OCI-LY7 (cell line): ENCODE measurements at regions not wholly inside any gene's neighbourhood (a gene's known extent, or its start where the extent isn't known, plus 50 kb on each side); places are given as distances from the start of the nearest gene placed in this dataset.

Experiments
- BruUV-seq: library from RNA; stranded (reverse); fragments of 400-500 nt; replicated peaks from 2 replicates; lab custom pipeline; 2021; lab: Mats Ljungman, UMichigan
- CTCF ChIA-PET: fragments of 300-600 bp; sonication (Branson Sonifier 250); formaldehyde crosslinking; loops from one replicate; lab custom pipeline; 2022; ENCODE audit warnings: antibody characterized with exemption; ENCODE audit not compliant: unreplicated experiment; lab: Charles Lee
- POLR2A ChIA-PET: fragments of 300-600 bp; sonication (Branson Sonifier 250); formaldehyde crosslinking; loops from one replicate; lab custom pipeline; 2022; ENCODE audit warnings: antibody characterized with exemption; lab: Charles Lee
- DNase-seq: peaks from one replicate; pipeline ENCODE4 v3.0.0-alpha.2; 2015; ENCODE audit warnings: low spot score
- H2AFZ ChIP-seq: fragments of 200-600 bp; sonication (generic), shearing (Covaris generic); 2 replicates; pipeline ENCODE4 v1.6.1; 2014; ENCODE audit warnings: mild to moderate bottlenecking, antibody characterized with exemption, low read length, moderate library complexity
- H3K27ac ChIP-seq: fragments of 200-600 bp; sonication (generic); 2 replicates; pipeline ENCODE4 v1.5.1; 2014; ENCODE audit warnings: mixed run types, low read depth, mild to moderate bottlenecking, moderate library complexity, low read length, inconsistent platforms; ENCODE audit not compliant: poor library complexity, severe bottlenecking
- H3K36me3 ChIP-seq: fragments of 200-600 bp; sonication (generic); 2 replicates; pipeline ENCODE4 v1.6.1; 2014; ENCODE audit warnings: mild to moderate bottlenecking, antibody characterized with exemption, low read length, moderate library complexity, mixed read lengths; ENCODE audit not compliant: insufficient read depth
- H3K4me1 ChIP-seq: fragments of 200-600 bp; sonication (generic); 2 replicates; pipeline ENCODE4 v1.5.1; 2014; ENCODE audit warnings: mild to moderate bottlenecking, low read length; ENCODE audit not compliant: insufficient read depth, poor library complexity, severe bottlenecking
- H3K4me2 ChIP-seq: fragments of 200-600 bp; sonication (generic); 2 replicates; pipeline ENCODE4 v1.6.1; 2014; ENCODE audit warnings: mild to moderate bottlenecking, low read length
- H3K4me3 ChIP-seq: fragments of 200-600 bp; sonication (generic); 2 replicates; pipeline ENCODE4 v1.5.1; 2014; ENCODE audit warnings: mild to moderate bottlenecking, low read depth, low read length; ENCODE audit not compliant: poor library complexity, severe bottlenecking
- H3K79me2 ChIP-seq: fragments of 200-600 bp; sonication (generic); 2 replicates; pipeline ENCODE4 v1.6.1; 2016; ENCODE audit warnings: low read depth, mild to moderate bottlenecking, low read length, moderate library complexity, mixed read lengths; ENCODE audit not compliant: insufficient read depth
- H3K9me2 ChIP-seq: fragments of 200-600 bp; sonication (generic); 2 replicates; pipeline ENCODE4 v1.6.1; 2016; ENCODE audit warnings: mild to moderate bottlenecking, low read length, mixed read lengths; ENCODE audit not compliant: insufficient read depth
- H3K9me3 ChIP-seq: fragments of 200-600 bp; sonication (generic); 2 replicates; pipeline ENCODE4 v1.6.1; 2014; ENCODE audit warnings: mild to moderate bottlenecking, mixed run types, low read length, mixed read lengths
- H4K20me1 ChIP-seq: fragments of 200-600 bp; sonication (generic); 2 replicates; pipeline ENCODE4 v1.6.1; 2014; ENCODE audit warnings: mild to moderate bottlenecking, antibody characterized with exemption, low read length, moderate library complexity, mixed read lengths; ENCODE audit not compliant: insufficient read depth
- EZH2phosphoT487 ChIP-seq: fragments of 200-600 bp; sonication (generic); IDR thresholded peaks from 2 replicates; pipeline ENCODE4 v1.6.1; 2018; ENCODE audit warnings: low read depth, borderline replicate concordance, mild to moderate bottlenecking, mixed run types, antibody characterized with exemption, low read length, moderate library complexity, mixed read lengths
- intact Hi-C: fragments of 100-400 bp; cut with micrococcal nuclease; formaldehyde crosslinking; loops from one replicate; pipeline ENCODE4 v1.10.0; 2022; ENCODE audit not compliant: unreplicated experiment
- TF ChIP-seq, protein P1 (sequence below): fragments of 200-600 bp; sonication (generic); conservative IDR thresholded peaks from 2 replicates; pipeline ENCODE4 v1.5.1; 2014; ENCODE audit warnings: mild to moderate bottlenecking, antibody characterized with exemption, low read length, moderate library complexity, mixed read lengths

DNA sequence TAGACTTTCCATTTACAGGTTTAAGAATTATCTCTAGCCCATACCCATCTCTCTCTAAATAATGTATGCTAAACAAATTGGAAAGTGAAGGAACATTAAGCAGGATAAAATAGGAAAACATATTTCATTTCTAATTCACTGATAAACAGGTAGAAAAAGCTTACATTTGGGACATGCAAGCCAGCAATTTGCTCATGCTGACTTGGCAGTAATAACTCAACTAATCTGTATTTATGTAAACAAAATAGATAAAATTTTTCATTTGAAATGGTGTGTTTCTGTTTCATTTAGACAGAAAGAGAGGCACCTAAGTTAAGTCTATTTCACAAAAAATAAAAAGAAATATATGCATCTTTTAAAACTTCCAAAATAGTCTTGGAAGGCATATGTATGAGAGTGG, 877.3 kb upstream of the LRRTM1 start:
- ChIA-PET CTCF (no interaction called here), POLR2A (no interaction called here)
- H2AFZ ChIP-seq: no peak overlapping the region
- H3K4me2 ChIP-seq: no peak overlapping the region
- no peaks in the 10 kb centered on the region for H4K20me1 ChIP-seq
- no peaks in the 10 kb centered on the region for H3K79me2 ChIP-seq
- no TSS peak for BruUV-seq
- intact Hi-C loops: no loop called here
- no peak for DNase-seq
- TF ChIP-seq, protein P1, sequence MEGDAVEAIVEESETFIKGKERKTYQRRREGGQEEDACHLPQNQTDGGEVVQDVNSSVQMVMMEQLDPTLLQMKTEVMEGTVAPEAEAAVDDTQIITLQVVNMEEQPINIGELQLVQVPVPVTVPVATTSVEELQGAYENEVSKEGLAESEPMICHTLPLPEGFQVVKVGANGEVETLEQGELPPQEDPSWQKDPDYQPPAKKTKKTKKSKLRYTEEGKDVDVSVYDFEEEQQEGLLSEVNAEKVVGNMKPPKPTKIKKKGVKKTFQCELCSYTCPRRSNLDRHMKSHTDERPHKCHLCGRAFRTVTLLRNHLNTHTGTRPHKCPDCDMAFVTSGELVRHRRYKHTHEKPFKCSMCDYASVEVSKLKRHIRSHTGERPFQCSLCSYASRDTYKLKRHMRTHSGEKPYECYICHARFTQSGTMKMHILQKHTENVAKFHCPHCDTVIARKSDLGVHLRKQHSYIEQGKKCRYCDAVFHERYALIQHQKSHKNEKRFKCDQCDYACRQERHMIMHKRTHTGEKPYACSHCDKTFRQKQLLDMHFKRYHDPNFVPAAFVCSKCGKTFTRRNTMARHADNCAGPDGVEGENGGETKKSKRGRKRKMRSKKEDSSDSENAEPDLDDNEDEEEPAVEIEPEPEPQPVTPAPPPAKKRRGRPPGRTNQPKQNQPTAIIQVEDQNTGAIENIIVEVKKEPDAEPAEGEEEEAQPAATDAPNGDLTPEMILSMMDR: no peak
- TF ChIP-seq EZH2phosphoT487: no peak
- no peaks in the 10 kb centered on the region for H3K4me1 ChIP-seq
- no peaks in the 10 kb centered on the region for H3K9me3 ChIP-seq
- no peaks in the 10 kb centered on the region for H3K9me2 ChIP-seq
- no peak overlapping the region for H3K4me3 ChIP-seq
- no peak overlapping the region for H3K27ac ChIP-seq
- no peaks in the 10 kb centered on the region for H3K36me3 ChIP-seq

DNA sequence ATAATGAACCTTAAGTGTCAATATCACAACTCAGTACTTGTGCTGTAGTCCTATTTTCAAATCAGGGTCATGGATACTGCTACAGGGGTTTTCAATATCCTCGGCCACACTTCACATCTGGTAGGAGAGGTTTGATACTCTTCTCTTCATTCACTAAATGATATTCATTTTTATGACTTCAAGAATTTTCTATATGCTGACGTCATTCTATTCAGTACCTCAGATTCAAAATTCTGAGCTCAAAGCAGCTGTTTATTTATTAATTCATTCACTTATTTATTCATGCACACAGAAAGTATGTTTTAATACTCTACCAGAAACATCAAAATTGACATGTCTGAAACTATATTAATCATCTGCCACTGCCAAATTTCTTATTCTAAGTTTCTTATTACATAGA, 866.9 kb upstream of the LRRTM1 start:
- H3K79me2 ChIP-seq: no peaks in the 10 kb centered on the region
- ChIA-PET POLR2A (interaction anchor here (1.4 kb wide), 1 partner anchor 9 kb away, joined by 3 read pairs; no protein-coding TSS in a partner anchor), CTCF (no interaction called here)
- TF ChIP-seq EZH2phosphoT487: no peak
- TF ChIP-seq, protein P1: no peak
- DNase-seq: no peak
- no peak overlapping the region for H3K27ac ChIP-seq
- H3K4me1 ChIP-seq: no peaks in the 10 kb centered on the region
- intact Hi-C loops: no loop called here
- H3K36me3 ChIP-seq: no peaks in the 10 kb centered on the region
- no peak overlapping the region for H3K4me2 ChIP-seq
- no peak overlapping the region for H3K4me3 ChIP-seq
- H3K9me2 ChIP-seq: no peaks in the 10 kb centered on the region
- no peaks in the 10 kb centered on the region for H3K9me3 ChIP-seq
- BruUV-seq: no TSS peak
- no peak overlapping the region for H2AFZ ChIP-seq
- H4K20me1 ChIP-seq: no peaks in the 10 kb centered on the region

DNA sequence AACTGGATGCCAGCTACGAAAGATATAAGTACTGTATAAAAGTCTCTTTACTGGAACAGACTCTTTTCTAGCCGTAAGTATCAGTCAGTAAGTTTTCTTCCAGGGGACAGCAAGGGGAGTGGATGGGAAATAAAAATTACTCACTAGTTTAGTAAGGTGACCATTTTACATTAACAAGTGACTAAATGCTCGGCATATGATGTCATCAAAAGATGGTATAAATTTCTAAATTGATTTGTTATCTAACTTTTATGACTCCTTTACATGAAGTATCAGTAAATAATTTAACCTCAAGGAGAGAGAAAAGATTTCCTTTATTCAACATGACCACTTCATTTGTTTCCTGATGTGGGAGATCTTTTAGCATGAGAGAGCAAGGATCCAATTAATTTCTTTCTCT, 859.0 kb upstream of the LRRTM1 start:
- intact Hi-C loops: no loop called here
- H4K20me1 ChIP-seq: no peaks in the 10 kb centered on the region
- H3K27ac ChIP-seq: no peak overlapping the region
- no peak overlapping the region for H3K4me2 ChIP-seq
- no peak overlapping the region for H2AFZ ChIP-seq
- H3K36me3 ChIP-seq: no peaks in the 10 kb centered on the region
- no peak for DNase-seq
- H3K9me2 ChIP-seq: no peaks in the 10 kb centered on the region
- H3K79me2 ChIP-seq: no peaks in the 10 kb centered on the region
- H3K9me3 ChIP-seq: no peaks in the 10 kb centered on the region
- CTCF ChIA-PET: no interaction called here
- no peaks in the 10 kb centered on the region for H3K4me1 ChIP-seq
- no peak for TF ChIP-seq EZH2phosphoT487
- TF ChIP-seq, protein P1: no peak
- no TSS peak for BruUV-seq
- POLR2A ChIA-PET: interaction anchor here (0.8 to 0.9 kb wide), 2 partner anchors 11 to 27 kb away, joined by 3 read pairs; no protein-coding TSS in a partner anchor
- H3K4me3 ChIP-seq: no peak overlapping the region
